GM23338 (cell line): ENCODE measurements at regions not wholly inside any gene's neighbourhood (a gene's known extent, or its start where the extent isn't known, plus 50 kb on each side); places are given as distances from the start of the nearest gene placed in this dataset.

Experiments
- ATAC-seq: fragments of 200-7000 bp; cut with Tn5 transposase; 3 replicates; pipeline ENCODE4 v1.9.1; 2020
- DNase-seq: peaks from one replicate; pipeline ENCODE4 v3.0.0-alpha.2; 2015; ENCODE audit warnings: low spot score
- H2AFZ ChIP-seq: fragments of 200-600 bp; sonication (generic); 2 replicates; pipeline ENCODE4 v1.8.0; 2016; ENCODE audit warnings: antibody characterized with exemption, mild to moderate bottlenecking, moderate library complexity
- H3F3A ChIP-seq: fragments of 200-600 bp; sonication (generic); replicated peaks from 2 replicates; pipeline ENCODE4 v1.8.0; 2017; ENCODE audit warnings: antibody characterized with exemption, mixed run types, low read depth
- H3K27ac ChIP-seq: fragments of 200-600 bp; sonication (generic); 2 replicates; pipeline ENCODE4 v1.6.1; 2016; ENCODE audit warnings: low read depth
- H3K27me3 ChIP-seq: fragments of 200-600 bp; sonication (generic); 2 replicates; pipeline ENCODE4 v1.8.0; 2016; ENCODE audit warnings: mild to moderate bottlenecking, mixed run types, moderate library complexity; ENCODE audit not compliant: insufficient read depth
- H3K36me3 ChIP-seq: fragments of 200-600 bp; sonication (generic); 2 replicates; pipeline ENCODE4 v1.8.0; 2016; ENCODE audit warnings: mild to moderate bottlenecking; ENCODE audit not compliant: insufficient read depth
- H3K4me1 ChIP-seq: fragments of 200-600 bp; sonication (generic); 2 replicates; pipeline ENCODE4 v1.8.0; 2016; ENCODE audit warnings: mild to moderate bottlenecking, moderate library complexity; ENCODE audit not compliant: insufficient read depth
- H3K4me2 ChIP-seq: fragments of 200-600 bp; sonication (generic); 2 replicates; pipeline ENCODE4 v1.7.1; 2017; ENCODE audit warnings: mixed run types
- H3K4me3 ChIP-seq: fragments of 200-600 bp; sonication (generic); 2 replicates; pipeline ENCODE4 v1.6.1; 2016; ENCODE audit warnings: mixed run types
- H3K79me2 ChIP-seq: fragments of 200-600 bp; sonication (generic); replicated peaks from 2 replicates; pipeline ENCODE4 v1.8.0; 2017; ENCODE audit warnings: mild to moderate bottlenecking; ENCODE audit not compliant: insufficient read depth
- H3K9me2 ChIP-seq: fragments of 200-600 bp; sonication (generic); 2 replicates; pipeline ENCODE4 v1.8.0; 2017; ENCODE audit not compliant: insufficient read depth
- H4K20me1 ChIP-seq: fragments of 200-600 bp; sonication (generic); replicated peaks from 2 replicates; pipeline ENCODE4 v1.8.0; 2017; ENCODE audit warnings: mild to moderate bottlenecking; ENCODE audit not compliant: insufficient read depth
- H3K27ac Mint-ChIP-seq: 2 replicates; pipeline ENCODE4 v1.8.0; 2020; ENCODE audit warnings: inconsistent platforms, mild to moderate bottlenecking, moderate library complexity, mixed read lengths
- H3K27me3 Mint-ChIP-seq: 3 replicates; pipeline ENCODE4 v1.8.0; 2022; ENCODE audit warnings: low read depth, mild to moderate bottlenecking, moderate library complexity, mixed read lengths, inconsistent platforms; ENCODE audit not compliant: insufficient read depth, poor library complexity
- H3K36me3 Mint-ChIP-seq: 3 replicates; pipeline ENCODE4 v1.8.0; 2021; ENCODE audit warnings: low read depth, mild to moderate bottlenecking, inconsistent platforms, moderate library complexity, mixed read lengths
- H3K4me1 Mint-ChIP-seq: 3 replicates; pipeline ENCODE4 v1.8.0; 2020; ENCODE audit warnings: mild to moderate bottlenecking, inconsistent platforms, mixed read lengths
- H3K4me3 Mint-ChIP-seq: 3 replicates; pipeline ENCODE4 v1.8.0; 2021; ENCODE audit warnings: moderate library complexity, mild to moderate bottlenecking, inconsistent platforms, mixed read lengths
- H3K9me3 Mint-ChIP-seq: 3 replicates; pipeline ENCODE4 v1.8.0; 2020; ENCODE audit warnings: moderate library complexity, mild to moderate bottlenecking, inconsistent platforms, mixed read lengths
- CREB1 ChIP-seq: fragments of 250-450 bp; sonication (Bioruptor Pico); IDR thresholded peaks from 2 replicates; pipeline ENCODE4 v1.5.0; 2020; ENCODE audit warnings: low read depth, mild to moderate bottlenecking, moderate library complexity
- EZH2 ChIP-seq: fragments of 200-600 bp; sonication (generic); IDR thresholded peaks from one replicate; pipeline ENCODE4 v1.8.0; 2017; ENCODE audit warnings: antibody characterized with exemption, mild to moderate bottlenecking, low read depth; ENCODE audit not compliant: unreplicated experiment
- EZH2phosphoT487 ChIP-seq: fragments of 200-600 bp; sonication (generic); IDR thresholded peaks from one replicate; pipeline ENCODE4 v1.8.1; 2018; ENCODE audit warnings: antibody characterized with exemption; ENCODE audit not compliant: unreplicated experiment
- JUNB ChIP-seq: IDR thresholded peaks from one replicate; pipeline ENCODE4 v1.6.1; 2016; ENCODE audit warnings: antibody characterized with exemption; ENCODE audit not compliant: unreplicated experiment
- NANOG ChIP-seq: IDR thresholded peaks from 2 replicates; pipeline ENCODE4 v1.6.1; 2016; ENCODE audit warnings: antibody characterized with exemption, borderline replicate concordance
- ZNF114 ChIP-seq: fragments of 250-450 bp; sonication (Bioruptor Pico); IDR thresholded peaks from 2 replicates; pipeline ENCODE4 v1.5.0; 2020; ENCODE audit warnings: mild to moderate bottlenecking, moderate library complexity
- ZNF331 ChIP-seq: fragments of 250-450 bp; sonication (Bioruptor Pico); IDR thresholded peaks from 2 replicates; pipeline ENCODE4 v1.5.0; 2020; ENCODE audit warnings: low read depth, mild to moderate bottlenecking, moderate library complexity
- ZNF462 ChIP-seq: fragments of 250-450 bp; sonication (Bioruptor Pico); IDR thresholded peaks from 2 replicates; pipeline ENCODE4 v1.5.0; 2020; ENCODE audit warnings: mild to moderate bottlenecking, moderate library complexity
- TF ChIP-seq, protein P1 (sequence below): IDR thresholded peaks from one replicate; pipeline ENCODE4 v1.6.1; 2018; ENCODE audit warnings: antibody characterized with exemption; ENCODE audit not compliant: unreplicated experiment
- TF ChIP-seq, protein P2 (sequence below): IDR thresholded peaks from 2 replicates; pipeline ENCODE4 v1.6.1; 2016; ENCODE audit warnings: antibody characterized with exemption

- TF ChIP-seq, protein P1, sequence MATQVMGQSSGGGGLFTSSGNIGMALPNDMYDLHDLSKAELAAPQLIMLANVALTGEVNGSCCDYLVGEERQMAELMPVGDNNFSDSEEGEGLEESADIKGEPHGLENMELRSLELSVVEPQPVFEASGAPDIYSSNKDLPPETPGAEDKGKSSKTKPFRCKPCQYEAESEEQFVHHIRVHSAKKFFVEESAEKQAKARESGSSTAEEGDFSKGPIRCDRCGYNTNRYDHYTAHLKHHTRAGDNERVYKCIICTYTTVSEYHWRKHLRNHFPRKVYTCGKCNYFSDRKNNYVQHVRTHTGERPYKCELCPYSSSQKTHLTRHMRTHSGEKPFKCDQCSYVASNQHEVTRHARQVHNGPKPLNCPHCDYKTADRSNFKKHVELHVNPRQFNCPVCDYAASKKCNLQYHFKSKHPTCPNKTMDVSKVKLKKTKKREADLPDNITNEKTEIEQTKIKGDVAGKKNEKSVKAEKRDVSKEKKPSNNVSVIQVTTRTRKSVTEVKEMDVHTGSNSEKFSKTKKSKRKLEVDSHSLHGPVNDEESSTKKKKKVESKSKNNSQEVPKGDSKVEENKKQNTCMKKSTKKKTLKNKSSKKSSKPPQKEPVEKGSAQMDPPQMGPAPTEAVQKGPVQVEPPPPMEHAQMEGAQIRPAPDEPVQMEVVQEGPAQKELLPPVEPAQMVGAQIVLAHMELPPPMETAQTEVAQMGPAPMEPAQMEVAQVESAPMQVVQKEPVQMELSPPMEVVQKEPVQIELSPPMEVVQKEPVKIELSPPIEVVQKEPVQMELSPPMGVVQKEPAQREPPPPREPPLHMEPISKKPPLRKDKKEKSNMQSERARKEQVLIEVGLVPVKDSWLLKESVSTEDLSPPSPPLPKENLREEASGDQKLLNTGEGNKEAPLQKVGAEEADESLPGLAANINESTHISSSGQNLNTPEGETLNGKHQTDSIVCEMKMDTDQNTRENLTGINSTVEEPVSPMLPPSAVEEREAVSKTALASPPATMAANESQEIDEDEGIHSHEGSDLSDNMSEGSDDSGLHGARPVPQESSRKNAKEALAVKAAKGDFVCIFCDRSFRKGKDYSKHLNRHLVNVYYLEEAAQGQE: no peak
- no peak for TF ChIP-seq JUNB
- no peak for TF ChIP-seq EZH2
- TF ChIP-seq CREB1 (CRISPR knock-in tag): no peak
- no peak for TF ChIP-seq NANOG
- no peak for TF ChIP-seq ZNF331
Observed at GRCh38 chr4:131137196-131137595, 2011.9 kb upstream of the PCDH10 start (continued).

DNA sequence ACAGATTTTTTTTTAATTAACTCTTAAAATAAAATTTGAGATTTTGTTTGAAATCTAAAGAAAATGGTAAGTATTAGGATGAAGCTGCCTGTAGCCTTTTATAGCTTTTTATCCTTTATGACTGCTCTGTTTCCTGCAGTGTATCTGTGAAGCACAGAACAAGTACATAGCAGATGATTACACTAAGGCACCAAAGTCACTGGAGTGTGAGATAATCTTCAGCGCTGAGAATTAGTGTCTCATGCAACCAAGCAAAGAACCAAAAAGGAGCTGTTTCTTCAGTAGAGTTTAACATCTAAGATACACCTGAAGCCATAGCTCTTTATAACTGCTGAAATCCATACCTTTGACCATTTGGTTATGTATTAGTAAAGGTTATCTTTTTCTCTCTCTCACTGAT lies 1989.8 kb upstream of the PCDH10 start:
- H3K4me1 Mint-ChIP-seq: peaks cover 13% of the 10 kb centered on the region; the same call in 2 of the 3 replicates
- H3K36me3 ChIP-seq: no peaks in the 10 kb centered on the region
- no peaks in the 10 kb centered on the region for H3F3A ChIP-seq
- no peak overlapping the region for H2AFZ ChIP-seq
- no peak overlapping the region for H3K27ac ChIP-seq
- no peak overlapping the region for H3K27ac Mint-ChIP-seq
- H3K27me3 ChIP-seq: no peaks in the 10 kb centered on the region
- H3K79me2 ChIP-seq: no peaks in the 10 kb centered on the region
- H3K4me3 Mint-ChIP-seq: no peak overlapping the region
- no peaks in the 10 kb centered on the region for H4K20me1 ChIP-seq
- no peaks in the 10 kb centered on the region for H3K9me2 ChIP-seq
- no peak overlapping the region for H3K4me2 ChIP-seq
- no peaks in the 10 kb centered on the region for H3K9me3 Mint-ChIP-seq
- peaks cover 3% of the 10 kb centered on the region for H3K4me1 ChIP-seq
- DNase-seq: no peak
- no peak for ATAC-seq
- H3K4me3 ChIP-seq: no peak overlapping the region
- H3K27me3 Mint-ChIP-seq: peaks cover 3% of the 10 kb centered on the region
- no peaks in the 10 kb centered on the region for H3K36me3 Mint-ChIP-seq
- TF ChIP-seq ZNF462 (CRISPR knock-in tag) (no peak), NANOG (no peak), CREB1 (CRISPR knock-in tag) (no peak), EZH2phosphoT487 (no peak), JUNB (no peak), ZNF114 (CRISPR knock-in tag) (no peak)
- TF ChIP-seq, protein P2, sequence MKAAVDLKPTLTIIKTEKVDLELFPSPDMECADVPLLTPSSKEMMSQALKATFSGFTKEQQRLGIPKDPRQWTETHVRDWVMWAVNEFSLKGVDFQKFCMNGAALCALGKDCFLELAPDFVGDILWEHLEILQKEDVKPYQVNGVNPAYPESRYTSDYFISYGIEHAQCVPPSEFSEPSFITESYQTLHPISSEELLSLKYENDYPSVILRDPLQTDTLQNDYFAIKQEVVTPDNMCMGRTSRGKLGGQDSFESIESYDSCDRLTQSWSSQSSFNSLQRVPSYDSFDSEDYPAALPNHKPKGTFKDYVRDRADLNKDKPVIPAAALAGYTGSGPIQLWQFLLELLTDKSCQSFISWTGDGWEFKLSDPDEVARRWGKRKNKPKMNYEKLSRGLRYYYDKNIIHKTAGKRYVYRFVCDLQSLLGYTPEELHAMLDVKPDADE: no peak
- TF ChIP-seq, protein P1: no peak
